ENCODE measurements at regions not wholly inside any gene's neighbourhood (a gene's known extent, or its start where the extent isn't known, plus 50 kb on each side); places are given as distances from the start of the nearest gene placed in this dataset.

GRCh38 chr10:121690152-121690848, 92.1 kb upstream of the FGFR2 start:
- Histone ChIP-seq H3K27ac (ENCODE audit: low read length) (no peak overlapping the region), H3K79me2 (ENCODE audit: low read length) (no peaks in the 10 kb centered on the region), H3K36me3 (replicated peaks; ENCODE audit: insufficient read depth, low read length) (no peaks in the 10 kb centered on the region), H3K4me1 (ENCODE audit: low read length) (no peaks in the 10 kb centered on the region), H3F3A (ENCODE audit: insufficient read depth, low read length) (no peaks in the 10 kb centered on the region), H3K9me3 (replicated peaks; ENCODE audit: insufficient read depth, low read length) (no peaks in the 10 kb centered on the region), H3K9ac (ENCODE audit: low read length) (no peak overlapping the region), H3K27me3 (replicated peaks; ENCODE audit: insufficient read depth, low read length) (no peaks in the 10 kb centered on the region), H3K4me2 (ENCODE audit: low read depth, low read length) (no peak overlapping the region), H4K20me1 (ENCODE audit: insufficient read depth, low read length) (no peaks in the 10 kb centered on the region), H3K4me3 (ENCODE audit: low read length) (no peak overlapping the region), H3K9me2 (replicated peaks; ENCODE audit: insufficient read depth, low read length) (no peaks in the 10 kb centered on the region), H2AFZ (ENCODE audit: low read length) (no peak overlapping the region)
- TF ChIP-seq EZH2 (optimal IDR thresholded peaks at IDR 0.05; ENCODE audit: low read depth, low read length): no peak
- DNase-seq: no peak

GRCh38 chr10:121687095-121687813, 89.0 kb upstream of the FGFR2 start:
- Histone ChIP-seq H3K9me3 (replicated peaks; ENCODE audit: insufficient read depth, low read length) (no peaks in the 10 kb centered on the region), H3K4me1 (ENCODE audit: low read length) (no peaks in the 10 kb centered on the region), H3K4me3 (ENCODE audit: low read length) (no peak overlapping the region), H3K4me2 (ENCODE audit: low read depth, low read length) (no peak overlapping the region), H2AFZ (ENCODE audit: low read length) (no peak overlapping the region), H3K27ac (ENCODE audit: low read length) (no peak overlapping the region), H3K27me3 (replicated peaks; ENCODE audit: insufficient read depth, low read length) (no peaks in the 10 kb centered on the region), H3K79me2 (ENCODE audit: low read length) (no peaks in the 10 kb centered on the region), H4K20me1 (ENCODE audit: insufficient read depth, low read length) (no peaks in the 10 kb centered on the region), H3K9me2 (replicated peaks; ENCODE audit: insufficient read depth, low read length) (no peaks in the 10 kb centered on the region), H3K9ac (ENCODE audit: low read length) (no peak overlapping the region), H3K36me3 (replicated peaks; ENCODE audit: insufficient read depth, low read length) (no peaks in the 10 kb centered on the region), H3F3A (ENCODE audit: insufficient read depth, low read length) (no peaks in the 10 kb centered on the region)
- DNase-seq: no peak
- TF ChIP-seq EZH2 (optimal IDR thresholded peaks at IDR 0.05; ENCODE audit: low read depth, low read length) (no peak), EZH2phosphoT487 (IDR thresholded peaks at IDR 0.05; ENCODE audit: low read length) (no peak), CTCF (IDR thresholded peaks at IDR 0.05; ENCODE audit: low read length) (no peak)

DNA sequence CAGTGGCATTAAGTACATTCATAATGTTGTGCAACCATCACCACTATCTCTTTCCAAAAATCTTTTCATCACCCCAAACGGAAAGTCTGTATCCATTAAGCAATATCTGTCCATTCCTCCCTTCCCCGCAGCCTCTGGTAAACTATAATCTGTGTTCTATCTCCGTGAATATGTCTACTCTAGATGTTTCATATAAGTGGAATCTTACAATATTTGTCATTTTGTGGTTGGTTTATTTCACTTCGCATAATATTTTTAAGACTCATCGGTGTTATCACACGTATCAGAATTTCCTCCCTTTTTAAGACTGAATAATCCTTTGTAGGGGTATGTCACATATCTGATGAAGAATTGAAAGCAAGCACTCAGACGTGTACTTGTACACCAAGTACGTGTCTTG, 86.0 kb upstream of the FGFR2 start:
- no peak overlapping the region for H3K4me3 ChIP-seq (ENCODE audit: low read length)

GRCh38 chr10:121683816-121684215, 85.6 kb upstream of the FGFR2 start:
- no peak overlapping the region for H3K27ac ChIP-seq (ENCODE audit: low read length)
- H3K79me2 ChIP-seq (ENCODE audit: low read length): no peaks in the 10 kb centered on the region
- DNase-seq: no peak
- H3K9me3 ChIP-seq (replicated peaks; ENCODE audit: insufficient read depth, low read length): no peaks in the 10 kb centered on the region
- H3K4me3 ChIP-seq (ENCODE audit: low read length): no peak overlapping the region
- TF ChIP-seq EZH2phosphoT487 (IDR thresholded peaks at IDR 0.05; ENCODE audit: low read length) (no peak), EZH2 (optimal IDR thresholded peaks at IDR 0.05; ENCODE audit: low read depth, low read length) (no peak), CTCF (IDR thresholded peaks at IDR 0.05; ENCODE audit: low read length) (no peak)
- no peak overlapping the region for H2AFZ ChIP-seq (ENCODE audit: low read length)
- H3K4me1 ChIP-seq (ENCODE audit: low read length): no peaks in the 10 kb centered on the region
- no peak overlapping the region for H3K9ac ChIP-seq (ENCODE audit: low read length)
- no peak overlapping the region for H3K4me2 ChIP-seq (ENCODE audit: low read depth, low read length)
- no peaks in the 10 kb centered on the region for H3K27me3 ChIP-seq (replicated peaks; ENCODE audit: insufficient read depth, low read length)
- no peaks in the 10 kb centered on the region for H3F3A ChIP-seq (ENCODE audit: insufficient read depth, low read length)
- no peaks in the 10 kb centered on the region for H4K20me1 ChIP-seq (ENCODE audit: insufficient read depth, low read length)
- H3K9me2 ChIP-seq (replicated peaks; ENCODE audit: insufficient read depth, low read length): no peaks in the 10 kb centered on the region
- H3K36me3 ChIP-seq (replicated peaks; ENCODE audit: insufficient read depth, low read length): no peaks in the 10 kb centered on the region

More for the DNA sequence above, 86.0 kb upstream of the FGFR2 start:
- Histone ChIP-seq H4K20me1 (ENCODE audit: insufficient read depth, low read length) (no peaks in the 10 kb centered on the region), H3K79me2 (ENCODE audit: low read length) (no peaks in the 10 kb centered on the region), H3K9me3 (replicated peaks; ENCODE audit: insufficient read depth, low read length) (no peaks in the 10 kb centered on the region), H3K27ac (ENCODE audit: low read length) (no peak overlapping the region), H3F3A (ENCODE audit: insufficient read depth, low read length) (no peaks in the 10 kb centered on the region), H3K4me1 (ENCODE audit: low read length) (no peaks in the 10 kb centered on the region), H3K9me2 (replicated peaks; ENCODE audit: insufficient read depth, low read length) (no peaks in the 10 kb centered on the region), H3K9ac (ENCODE audit: low read length) (no peak overlapping the region), H3K36me3 (replicated peaks; ENCODE audit: insufficient read depth, low read length) (no peaks in the 10 kb centered on the region), H2AFZ (ENCODE audit: low read length) (no peak overlapping the region), H3K27me3 (replicated peaks; ENCODE audit: insufficient read depth, low read length) (no peaks in the 10 kb centered on the region), H3K4me2 (ENCODE audit: low read depth, low read length) (no peak overlapping the region)
- DNase-seq: no peak
- TF ChIP-seq EZH2 (optimal IDR thresholded peaks at IDR 0.05; ENCODE audit: low read depth, low read length): no peak
- no peak for TF ChIP-seq EZH2phosphoT487 (IDR thresholded peaks at IDR 0.05; ENCODE audit: low read length)
